Stomach smooth muscle (tissue), 2 donors: ENCODE measurements at regions not wholly inside any gene's neighbourhood (a gene's known extent, or its start where the extent isn't known, plus 50 kb on each side); places are given as distances from the start of the nearest gene placed in this dataset.

Experiments used
- H3K27ac ChIP-seq: one replicate; pipeline ENCODE4 v1.7.0; 2013; ENCODE audit warnings: mild to moderate bottlenecking, low read length, inconsistent platforms
- H3K27me3 ChIP-seq, 2 donors: one replicate each; pipeline ENCODE4 v1.7.0; 2013; ENCODE audit warnings: low read length in 2 of 2; ENCODE audit not compliant: insufficient read depth in 2 of 2, control insufficient read depth in 1 of 2
- H3K36me3 ChIP-seq, 2 donors: one replicate each; pipeline ENCODE4 v1.7.0; 2013; ENCODE audit warnings: low read length in 2 of 2; ENCODE audit not compliant: control insufficient read depth in 2 of 2, insufficient read depth in 2 of 2
- H3K4me1 ChIP-seq: one replicate; pipeline ENCODE4 v1.7.0; 2013; ENCODE audit warnings: low read length; ENCODE audit not compliant: control insufficient read depth, insufficient read depth
- H3K4me3 ChIP-seq, 2 donors: one replicate each; pipeline ENCODE4 v1.7.0; 2013; ENCODE audit warnings: low read length in 2 of 2
- H3K9ac ChIP-seq, 2 donors: one replicate each; pipeline ENCODE4 v1.7.0; 2013; ENCODE audit warnings: low read length in 2 of 2, mild to moderate bottlenecking in 1 of 2
- H3K9me3 ChIP-seq, 2 donors: one replicate each; pipeline ENCODE4 v1.7.0; 2013; ENCODE audit warnings: low read length in 2 of 2; ENCODE audit not compliant: control insufficient read depth in 2 of 2
- donor health status: healthy.
- donor health status: Pancreatic carcinoma.

DNA sequence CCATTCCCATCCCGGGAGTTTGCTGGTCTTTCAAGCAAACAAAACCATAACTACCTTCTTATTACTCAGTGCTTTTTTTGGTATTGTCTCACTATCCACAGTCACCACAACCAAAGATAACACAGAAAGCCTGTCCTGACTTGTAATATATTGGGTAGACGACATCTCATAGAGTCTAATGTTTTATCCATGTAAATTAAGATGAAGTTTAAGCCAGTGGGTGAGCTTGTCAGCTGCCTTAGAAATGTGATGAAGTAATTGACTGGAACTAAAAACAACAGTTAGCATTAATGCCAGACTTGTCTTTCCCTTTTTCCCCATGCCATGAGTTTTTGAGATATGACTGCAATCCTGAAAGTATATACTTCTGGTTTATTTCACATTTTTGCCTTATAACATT is 282.7 kb upstream of the PRDM1 start:
- Histone ChIP-seq H3K4me1 (peaks cover 3% of the 10 kb centered on the region), H3K36me3 (no peaks in the 10 kb centered on the region), H3K27ac (no peak overlapping the region), H3K4me3 (no peak overlapping the region), H3K9me3 (no peaks in the 10 kb centered on the region), H3K9ac (no peak overlapping the region), H3K27me3 (no peaks in the 10 kb centered on the region)

DNA sequence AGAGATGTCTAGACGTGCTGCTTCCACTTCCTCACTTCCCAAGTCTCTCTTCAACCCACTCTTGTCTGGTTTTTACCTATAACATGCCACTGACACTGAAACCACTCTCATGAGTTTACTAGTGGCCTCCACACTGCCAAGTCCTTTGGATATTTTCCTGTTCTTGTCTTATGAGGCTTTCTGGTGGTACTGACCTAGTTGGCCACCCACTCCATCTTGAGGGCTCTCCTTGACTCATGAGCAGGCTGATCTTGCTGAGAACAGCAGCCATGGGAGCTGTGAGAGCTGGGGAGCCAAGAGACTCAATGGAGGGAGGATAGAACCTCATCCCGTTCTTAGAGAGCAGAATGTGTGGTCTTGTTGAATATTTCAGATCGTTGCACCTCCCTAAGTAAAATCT is 283.4 kb upstream of the PRDM1 start:
- Histone ChIP-seq H3K36me3 (no peaks in the 10 kb centered on the region), H3K9me3 (no peaks in the 10 kb centered on the region), H3K4me1 (peaks cover 5% of the 10 kb centered on the region), H3K4me3 (no peak overlapping the region), H3K9ac (no peak overlapping the region), H3K27me3 (no peaks in the 10 kb centered on the region), H3K27ac (no peak overlapping the region)

DNA sequence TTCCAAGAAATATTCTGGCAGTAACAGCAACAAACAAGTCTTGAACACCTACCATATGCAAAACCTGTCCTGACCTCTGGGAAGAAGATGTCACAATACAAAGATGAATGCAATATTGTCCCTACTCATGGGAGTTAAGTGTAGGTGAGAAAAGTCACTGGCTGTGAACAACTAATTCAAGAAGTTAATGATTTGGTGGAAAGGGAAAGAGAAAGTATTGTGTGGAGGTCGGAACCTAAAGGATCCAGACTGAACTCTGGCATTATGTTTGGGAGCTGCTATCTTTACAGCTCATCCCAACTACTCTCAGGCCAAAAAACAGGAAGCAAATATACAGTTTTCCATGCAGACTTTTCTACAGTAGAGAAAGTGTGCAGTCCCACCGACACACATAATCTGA is 285.3 kb upstream of the PRDM1 start:
- Histone ChIP-seq H3K4me3 (no peak overlapping the region), H3K4me1 (peaks cover 5% of the 10 kb centered on the region), H3K36me3 (no peaks in the 10 kb centered on the region), H3K9ac (no peak overlapping the region), H3K27me3 (no peaks in the 10 kb centered on the region), H3K9me3 (no peaks in the 10 kb centered on the region), H3K27ac (no peak overlapping the region)

GRCh38 chr6:105800398-105800797 is 285.7 kb upstream of the PRDM1 start:
- Histone ChIP-seq H3K36me3 (no peaks in the 10 kb centered on the region), H3K4me1 (peaks cover 5% of the 10 kb centered on the region), H3K27me3 (no peaks in the 10 kb centered on the region), H3K27ac (no peak overlapping the region), H3K9ac (no peak overlapping the region), H3K9me3 (no peaks in the 10 kb centered on the region), H3K4me3 (no peak overlapping the region)

DNA sequence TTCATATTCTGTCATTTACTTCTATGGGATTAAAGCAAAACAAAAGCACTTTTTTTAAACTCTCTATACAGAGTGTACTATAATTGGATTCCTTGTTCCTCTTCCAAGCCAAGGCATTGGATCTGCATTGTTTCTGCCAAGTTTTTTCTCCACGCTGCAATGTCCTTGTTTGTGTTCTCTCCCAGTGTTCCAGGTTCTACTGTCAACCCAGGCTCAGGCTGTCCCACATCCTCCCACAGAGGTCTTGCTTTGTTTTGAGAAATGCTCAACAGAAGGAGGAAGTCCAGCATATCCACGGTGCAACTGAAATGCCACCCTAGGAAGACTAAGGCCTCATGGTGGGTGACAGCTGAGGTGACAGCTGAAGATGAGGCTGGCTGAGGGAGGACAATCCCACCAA is 287.1 kb upstream of the PRDM1 start:
- Histone ChIP-seq H3K27ac (no peak overlapping the region), H3K4me1 (peaks cover 5% of the 10 kb centered on the region), H3K9me3 (no peaks in the 10 kb centered on the region), H3K36me3 (no peaks in the 10 kb centered on the region), H3K4me3 (no peak overlapping the region), H3K27me3 (no peaks in the 10 kb centered on the region), H3K9ac (no peak overlapping the region)

- Histone ChIP-seq H3K9me3 (no peaks in the 10 kb centered on the region), H3K36me3 (no peaks in the 10 kb centered on the region), H3K4me1 (peaks cover 5% of the 10 kb centered on the region), H3K4me3 (no peak overlapping the region), H3K27ac (no peak overlapping the region), H3K9ac (no peak overlapping the region), H3K27me3 (no peaks in the 10 kb centered on the region)
Measured at GRCh38 chr6:105797983-105798453, 288.1 kb upstream of the PRDM1 start.

DNA sequence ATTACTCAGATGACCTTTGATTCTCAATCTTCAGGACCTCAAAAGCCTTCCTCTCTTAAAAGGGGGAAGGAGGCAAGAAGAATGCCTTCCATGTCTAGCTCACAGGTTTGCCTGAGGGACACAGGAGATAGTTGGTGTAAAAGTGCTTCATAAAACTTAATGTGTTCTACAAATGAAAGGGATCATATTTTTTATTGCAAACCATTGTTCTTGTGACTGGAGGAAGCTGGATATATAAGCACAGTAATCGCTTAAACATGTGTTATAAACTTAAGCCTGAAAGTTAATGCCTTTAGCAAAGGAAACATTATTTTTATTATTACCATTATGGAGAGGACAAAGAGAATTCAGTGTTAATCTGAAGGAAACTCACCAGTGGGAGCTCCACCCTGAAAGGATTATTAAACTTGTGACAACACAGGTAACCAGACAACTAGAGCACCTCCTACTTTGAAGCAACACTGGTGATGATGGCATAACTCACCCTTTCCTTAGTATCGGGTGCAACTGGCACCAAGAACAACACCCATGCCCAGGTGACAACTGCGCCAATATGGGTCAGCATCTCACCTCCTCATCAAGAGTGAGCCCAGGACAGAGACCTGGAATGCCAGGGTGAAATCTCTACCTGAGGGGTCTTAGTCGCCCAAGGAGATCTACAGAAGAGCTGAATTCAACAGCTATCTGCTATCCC is 288.7 kb upstream of the PRDM1 start:
- Histone ChIP-seq H3K9me3 (no peaks in the 10 kb centered on the region), H3K9ac (no peak overlapping the region), H3K36me3 (no peaks in the 10 kb centered on the region), H3K27ac (no peak overlapping the region), H3K4me1 (peaks cover 5% of the 10 kb centered on the region), H3K4me3 (no peak overlapping the region), H3K27me3 (no peaks in the 10 kb centered on the region)

DNA sequence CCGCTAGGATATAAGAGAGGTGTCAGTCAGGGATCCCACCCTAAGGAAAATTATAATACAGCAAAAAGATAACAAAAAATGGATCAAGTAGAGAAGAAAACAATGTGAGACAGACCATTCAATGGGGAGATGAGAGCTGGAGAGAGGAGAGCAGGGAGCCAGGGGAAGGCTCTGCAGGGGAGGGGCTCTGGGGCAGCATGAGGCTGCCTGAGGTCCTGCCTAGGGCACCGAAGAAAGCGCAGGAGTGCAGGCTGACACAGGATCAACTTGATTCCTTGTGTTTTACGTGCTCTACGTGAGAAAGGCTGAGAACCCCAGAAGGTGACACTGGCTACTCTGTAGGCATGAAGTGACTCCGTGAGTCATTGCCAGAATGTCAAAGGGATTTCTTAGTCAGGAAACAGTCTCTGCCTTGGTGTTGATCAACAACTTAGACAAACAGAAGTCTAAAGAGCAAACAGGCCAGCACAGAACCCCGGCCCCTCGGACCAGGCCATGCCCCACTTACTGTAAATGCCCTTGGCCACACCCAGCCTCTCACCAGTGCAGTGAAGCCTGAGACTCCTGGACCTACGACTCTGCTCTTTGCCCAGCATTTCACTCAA is 290.1 kb upstream of the PRDM1 start:
- H3K27me3 ChIP-seq = no peaks in the 10 kb centered on the region
- peaks cover 5% of the 10 kb centered on the region for H3K4me1 ChIP-seq
- no peak overlapping the region for H3K9ac ChIP-seq
- no peak overlapping the region for H3K27ac ChIP-seq
- no peaks in the 10 kb centered on the region for H3K9me3 ChIP-seq
- H3K36me3 ChIP-seq = no peaks in the 10 kb centered on the region
- no peak overlapping the region for H3K4me3 ChIP-seq

GRCh38 chr6:105795366-105795765 is 290.8 kb upstream of the PRDM1 start:
- no peaks in the 10 kb centered on the region for H3K9me3 ChIP-seq
- no peaks in the 10 kb centered on the region for H3K27me3 ChIP-seq
- H3K4me3 ChIP-seq = no peak overlapping the region
- peaks cover 5% of the 10 kb centered on the region for H3K4me1 ChIP-seq
- H3K9ac ChIP-seq = no peak overlapping the region
- H3K27ac ChIP-seq = no peak overlapping the region
- no peaks in the 10 kb centered on the region for H3K36me3 ChIP-seq

GRCh38 chr6:105794870-105795269 is 291.3 kb upstream of the PRDM1 start:
- H3K4me1 ChIP-seq = peaks cover 5% of the 10 kb centered on the region
- no peak overlapping the region for H3K27ac ChIP-seq
- H3K9ac ChIP-seq = no peak overlapping the region
- no peaks in the 10 kb centered on the region for H3K9me3 ChIP-seq
- no peaks in the 10 kb centered on the region for H3K27me3 ChIP-seq
- no peak overlapping the region for H3K4me3 ChIP-seq
- no peaks in the 10 kb centered on the region for H3K36me3 ChIP-seq

GRCh38 chr6:105794239-105794638 is 291.9 kb upstream of the PRDM1 start:
- H3K4me1 ChIP-seq = peaks cover 5% of the 10 kb centered on the region
- H3K4me3 ChIP-seq = no peak overlapping the region
- no peaks in the 10 kb centered on the region for H3K9me3 ChIP-seq
- H3K36me3 ChIP-seq = no peaks in the 10 kb centered on the region
- no peak overlapping the region for H3K27ac ChIP-seq
- H3K27me3 ChIP-seq = no peaks in the 10 kb centered on the region
- no peak overlapping the region for H3K9ac ChIP-seq
